NCI-H2227 (cell line): ENCODE measurements at regions not wholly inside any gene's neighbourhood (a gene's known extent, or its start where the extent isn't known, plus 50 kb on each side); places are given as distances from the start of the nearest gene placed in this dataset.

Experiments
- DNase-seq: peaks from one replicate; lab custom pipeline; 2025; ENCODE audit not compliant: unreplicated experiment; lab: John Stamatoyannopoulos, UW

- no peak for DNase-seq
Measured at GRCh38 chr13:107438251-107438650, 777.1 kb downstream of the LIG4 start.

- no peak for DNase-seq
Measured at GRCh38 chr13:107434347-107434746, 781.0 kb downstream of the LIG4 start.

- DNase-seq: no peak
Measured at GRCh38 chr13:107427536-107427935, 787.8 kb downstream of the LIG4 start.

- no peak for DNase-seq
Measured at GRCh38 chr13:107422421-107422820, 792.9 kb downstream of the LIG4 start.

GRCh38 chr13:107421951-107422350 lies 793.4 kb downstream of the LIG4 start:
- no peak for DNase-seq

- no peak for DNase-seq
Measured at GRCh38 chr13:107421028-107421427, 794.3 kb downstream of the LIG4 start.

- DNase-seq: no peak
Measured at GRCh38 chr13:107413005-107413404, 802.3 kb downstream of the LIG4 start.

- no peak for DNase-seq
Measured at GRCh38 chr13:107407074-107407473, 808.3 kb downstream of the LIG4 start.

- DNase-seq: peak; percentile 4
Measured at GRCh38 chr13:107395927-107396662, 819.2 kb downstream of the LIG4 start.

GRCh38 chr13:107392205-107392604 lies 823.1 kb downstream of the LIG4 start:
- no peak for DNase-seq

GRCh38 chr13:107387525-107387924 lies 819.6 kb upstream of the ARGLU1 start:
- DNase-seq: no peak

GRCh38 chr13:107379407-107380155 lies 811.6 kb upstream of the ARGLU1 start:
- DNase-seq: no peak

GRCh38 chr13:107376341-107377125 lies 808.6 kb upstream of the ARGLU1 start:
- DNase-seq: peak; percentile 10

- DNase-seq: no peak
Measured at GRCh38 chr13:107375701-107376340, 807.9 kb upstream of the ARGLU1 start.

- DNase-seq: no peak
Measured at GRCh38 chr13:107374038-107374437, 806.1 kb upstream of the ARGLU1 start.

- peak; percentile 22 for DNase-seq
Measured at GRCh38 chr13:107373551-107373950, 805.6 kb upstream of the ARGLU1 start.

- DNase-seq: no peak
Measured at GRCh38 chr13:107370015-107370785, 802.3 kb upstream of the ARGLU1 start.

- DNase-seq: no peak
Measured at GRCh38 chr13:107367258-107367657, 799.3 kb upstream of the ARGLU1 start.

- DNase-seq: no peak
Measured at GRCh38 chr13:107365466-107366215, 797.7 kb upstream of the ARGLU1 start.

GRCh38 chr13:107364658-107365057 lies 796.7 kb upstream of the ARGLU1 start:
- no peak for DNase-seq
